Stimulated activated CD4-positive, alpha-beta T cell treated with anti-CD3 and anti-CD28 coated beads, TNF-alpha, amount 100 ng/mL, for 1 hour (primary cell): ENCODE measurements at regions not wholly inside any gene's neighbourhood (a gene's known extent, or its start where the extent isn't known, plus 50 kb on each side); places are given as distances from the start of the nearest gene placed in this dataset.

Experiments
- DNase-seq, 3 donors: peaks; one replicate each; pipeline ENCODE4 v3.0.0-alpha.2; 2020; ENCODE audit warnings: low read depth in 3 of 3, low spot score in 1 of 3

- DNase-seq: no peak
Observed at GRCh38 chr20:21653628-21654027, 51.8 kb upstream of the PAX1 start.

- no peak for DNase-seq
Observed at GRCh38 chr20:21643417-21643816, 62.0 kb upstream of the PAX1 start.

GRCh38 chr20:21640556-21640955 lies 64.9 kb upstream of the PAX1 start:
- DNase-seq: no peak

- DNase-seq: no peak
Observed at GRCh38 chr20:21633829-21634228, 71.6 kb upstream of the PAX1 start.

GRCh38 chr20:21632735-21633053 lies 72.8 kb upstream of the PAX1 start:
- DNase-seq: no peak

- no peak for DNase-seq
Observed at GRCh38 chr20:21632031-21632734, 73.3 kb upstream of the PAX1 start.

- no peak for DNase-seq
Observed at GRCh38 chr20:21628800-21629199, 76.7 kb upstream of the PAX1 start.

- no peak for DNase-seq
Observed at GRCh38 chr20:21623781-21624094, 81.7 kb upstream of the PAX1 start.

- DNase-seq: no peak
Observed at GRCh38 chr20:21623074-21623780, 82.2 kb upstream of the PAX1 start.

GRCh38 chr20:21622097-21622857 lies 83.2 kb upstream of the PAX1 start:
- DNase-seq: no peak

- DNase-seq: no peak
Observed at GRCh38 chr20:21618759-21619416, 86.6 kb upstream of the PAX1 start.

- DNase-seq: peak in 2 of 3 donors; percentile 14 to 27
Observed at GRCh38 chr20:21615617-21616080, 89.8 kb upstream of the PAX1 start.

GRCh38 chr20:21614980-21615379 lies 90.5 kb upstream of the PAX1 start:
- DNase-seq: no peak

- no peak for DNase-seq
Observed at GRCh38 chr20:21613512-21613911, 92.0 kb upstream of the PAX1 start.

- no peak for DNase-seq
Observed at GRCh38 chr20:21609981-21610380, 95.5 kb upstream of the PAX1 start.

- no peak for DNase-seq
Observed at GRCh38 chr20:21609221-21609620, 95.4 kb upstream of the NKX2-2 start.

GRCh38 chr20:21608777-21609176 lies 94.9 kb upstream of the NKX2-2 start:
- DNase-seq: no peak

- no peak for DNase-seq
Observed at GRCh38 chr20:21607971-21608725, 94.3 kb upstream of the NKX2-2 start.

GRCh38 chr20:21601799-21602198 lies 87.9 kb upstream of the NKX2-2 start:
- DNase-seq: no peak

- no peak for DNase-seq
Observed at GRCh38 chr20:21586682-21587081, 72.8 kb upstream of the NKX2-2 start.
